Right lobe of liver (tissue), 4 donors: ENCODE measurements at regions not wholly inside any gene's neighbourhood (a gene's known extent, or its start where the extent isn't known, plus 50 kb on each side); places are given as distances from the start of the nearest gene placed in this dataset.

Source experiments
- CTCF ChIP-seq, 4 donors: fragments of 200-600 bp in 3 of 4; fragments of 450-650 bp in 1 of 4; IDR thresholded peaks; one replicate each; pipeline versions ENCODE4 v1.5.1 to v1.8.0; 2016 to 2022; ENCODE audit warnings: antibody characterized with exemption in 4 of 4, mild to moderate bottlenecking in 2 of 4
- POLR2A ChIP-seq: fragments of 450-650 bp; IDR thresholded peaks from one replicate; pipeline ENCODE4 v1.6.1; 2017; ENCODE audit warnings: antibody characterized with exemption, mild to moderate bottlenecking
- donor health status: DM: no; HTN: no; CAD: no.
- donor health status: DM: no; HTN: no; CAD: no.
- donor health status: DM: no; HTN: yes; CAD: no.

GRCh38 chr3:181626036-181626435 is 85.7 kb upstream of the SOX2 start:
- TF ChIP-seq CTCF (IDR thresholded peaks at IDR 0.05), result no peak
- no peak for TF ChIP-seq POLR2A
